ENCODE measurements at regions not wholly inside any gene's neighbourhood (a gene's known extent, or its start where the extent isn't known, plus 50 kb on each side); places are given as distances from the start of the nearest gene placed in this dataset.

- ChIA-PET POLR2A (ENCODE audit: unreplicated experiment) (no interaction called here), CTCF (interaction anchor here (0.6 kb wide), 1 partner anchor 45 kb away, joined by 3 read pairs; no protein-coding TSS in a partner anchor)
- Histone ChIP-seq H4K5ac (ENCODE audit: low read depth, low read length) (no peak overlapping the region), H2AFZ (replicated peaks; ENCODE audit: low read length, poor library complexity) (no peak overlapping the region), H4K91ac (ENCODE audit: insufficient read depth, low read depth, low read length) (no peak overlapping the region), H2BK15ac (ENCODE audit: low read depth, low read length) (no peak overlapping the region), H2AK5ac (ENCODE audit: low read depth, low read length) (no peak overlapping the region), H3K9me3 (ENCODE audit: control insufficient read depth, insufficient read depth, low read length) (no peaks in the 10 kb centered on the region), H3K4me2 (ENCODE audit: low read depth, low read length) (no peak overlapping the region), H3K23ac (ENCODE audit: low read depth, low read length) (no peak overlapping the region), H3K36me3 (ENCODE audit: control insufficient read depth, insufficient read depth, low read length) (no peaks in the 10 kb centered on the region), H4K20me1 (ENCODE audit: insufficient read depth, low read length) (no peaks in the 10 kb centered on the region), H2BK120ac (ENCODE audit: low read depth, low read length) (no peak overlapping the region), H3K4me1 (ENCODE audit: control insufficient read depth, insufficient read depth, low read length) (no peaks in the 10 kb centered on the region), H3K56ac (ENCODE audit: extremely low read depth, insufficient read depth, low read length) (no peak overlapping the region), H3K4ac (ENCODE audit: low read depth, low read length) (no peak overlapping the region), H2AK9ac (replicated peaks; ENCODE audit: low read depth, low read length, poor library complexity) (no peak overlapping the region), H2BK20ac (ENCODE audit: low read depth, low read length) (no peak overlapping the region), H3K4me3 (ENCODE audit: insufficient read depth, low read depth, low read length) (no peak overlapping the region), H4K8ac (ENCODE audit: low read depth in 2 of 2, low read length in 2 of 2) (no peak overlapping the region), H3K27me3 (ENCODE audit: control insufficient read depth, insufficient read depth, low read length) (no peaks in the 10 kb centered on the region), H3K27ac (ENCODE audit: insufficient read depth, low read length) (no peak overlapping the region), H3K18ac (ENCODE audit: low read depth, low read length) (no peak overlapping the region), H3K9me1 (ENCODE audit: insufficient read depth, low read length) (no peaks in the 10 kb centered on the region), H3K79me1 (ENCODE audit: low read depth in 1 of 2, low read length in 2 of 2) (no peaks in the 10 kb centered on the region), H3K9ac (ENCODE audit: low read depth, low read length) (no peak overlapping the region), H3K14ac (replicated peaks; ENCODE audit: low read depth, low read length) (no peak overlapping the region), H2BK5ac (ENCODE audit: low read depth, low read length, poor library complexity, severe bottlenecking) (no peak overlapping the region)
- ATAC-seq (ENCODE audit: low read depth) (no peak), DNase-seq (no peak)
- WGBS, 2 experiments (ENCODE audit: extremely low coverage in 2 of 2, insufficient read length in 1 of 2) = no CpG with 5 or more reads among the region's 2 CpGs
- in situ Hi-C loops (cut with MboI; ENCODE audit: low sequenced_read_pairs) (no loop called here), intact Hi-C loops (cut with micrococcal nuclease) (no loop called here), dilution Hi-C loops (cut with HindIII; ENCODE audit: low sequenced_read_pairs, unreplicated experiment) (no loop called here)
- TF ChIP-seq USF2 (IDR thresholded peaks at IDR 0.05; ENCODE audit: low read depth, low read length) (no peak), RFX5 (IDR thresholded peaks at IDR 0.05; ENCODE audit: low read depth, low read length) (no peak), NFE2L2 (IDR thresholded peaks at IDR 0.05; ENCODE audit: low read depth, low read length) (no peak), BHLHE40 (IDR thresholded peaks at IDR 0.05; ENCODE audit: low read depth, low read length) (no peak), CTCF (conservative IDR thresholded peaks at IDR 0.05; ENCODE audit: low read depth, low read length) (no peak), CHD1 (IDR thresholded peaks at IDR 0.05; ENCODE audit: low read depth, low read length) (no peak), MAFK (IDR thresholded peaks at IDR 0.05; ENCODE audit: low read depth, low read length) (no peak), MXI1 (IDR thresholded peaks at IDR 0.05; ENCODE audit: borderline replicate concordance, low read depth, low read length) (no peak), CEBPB (IDR thresholded peaks at IDR 0.05; ENCODE audit: low read depth, low read length) (no peak), POLR2A (IDR thresholded peaks at IDR 0.05; ENCODE audit: low read depth, low read length) (no peak), RAD21 (IDR thresholded peaks at IDR 0.05; ENCODE audit: low read length) (no peak), MAZ (IDR thresholded peaks at IDR 0.05; ENCODE audit: borderline replicate concordance, low read depth, low read length) (no peak), SMC3 (IDR thresholded peaks at IDR 0.05; ENCODE audit: low read depth, low read length) (no peak)
- no TSS peak for BruUV-seq (replicated peaks)
Observed at GRCh38 chr1:215357901-215358300, 209.2 kb upstream of the KCTD3 start.

All from IMR-90 (cell line).